ENCODE measurements at regions not wholly inside any gene's neighbourhood (a gene's known extent, or its start where the extent isn't known, plus 50 kb on each side); places are given as distances from the start of the nearest gene placed in this dataset.

- TF ChIP-seq POLR2A (IDR thresholded peaks at IDR 0.05) (no peak), CTCF (IDR thresholded peaks at IDR 0.05) (no peak)
These were observed 49.7 kb upstream of the FRMD4B start for GRCh38 chr3:69435274-69436265.
